GM12874 (cell line): ENCODE measurements at regions not wholly inside any gene's neighbourhood (a gene's known extent, or its start where the extent isn't known, plus 50 kb on each side); places are given as distances from the start of the nearest gene placed in this dataset.

Source experiments
- TF ChIP-seq, protein P1 (sequence below): IDR thresholded peaks from 2 replicates; pipeline ENCODE4 v1.5.1; 2011; ENCODE audit warnings: low read depth, mild to moderate bottlenecking, control low read depth, low read length, moderate library complexity; ENCODE audit not compliant: insufficient read depth

DNA sequence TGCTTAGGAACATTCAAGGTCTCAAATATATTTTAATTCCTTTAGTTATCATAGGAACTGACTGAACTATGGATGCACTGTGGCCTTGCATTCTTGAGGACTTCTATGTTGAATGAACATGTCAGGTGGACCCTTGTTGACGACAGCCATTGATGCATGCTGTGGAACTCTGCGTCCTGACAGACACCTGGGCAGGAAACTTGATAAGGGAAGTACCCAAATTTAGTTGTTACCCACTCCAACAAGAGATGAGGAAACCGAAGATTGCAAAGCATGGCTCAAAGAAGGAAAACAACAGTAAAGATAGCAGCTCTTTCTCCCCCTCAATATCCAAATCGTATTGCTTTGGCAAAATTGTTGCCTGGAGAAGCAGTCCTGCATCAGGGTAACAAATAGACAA lies 540.0 kb upstream of the NR3C2 start:
- TF ChIP-seq, protein P1, sequence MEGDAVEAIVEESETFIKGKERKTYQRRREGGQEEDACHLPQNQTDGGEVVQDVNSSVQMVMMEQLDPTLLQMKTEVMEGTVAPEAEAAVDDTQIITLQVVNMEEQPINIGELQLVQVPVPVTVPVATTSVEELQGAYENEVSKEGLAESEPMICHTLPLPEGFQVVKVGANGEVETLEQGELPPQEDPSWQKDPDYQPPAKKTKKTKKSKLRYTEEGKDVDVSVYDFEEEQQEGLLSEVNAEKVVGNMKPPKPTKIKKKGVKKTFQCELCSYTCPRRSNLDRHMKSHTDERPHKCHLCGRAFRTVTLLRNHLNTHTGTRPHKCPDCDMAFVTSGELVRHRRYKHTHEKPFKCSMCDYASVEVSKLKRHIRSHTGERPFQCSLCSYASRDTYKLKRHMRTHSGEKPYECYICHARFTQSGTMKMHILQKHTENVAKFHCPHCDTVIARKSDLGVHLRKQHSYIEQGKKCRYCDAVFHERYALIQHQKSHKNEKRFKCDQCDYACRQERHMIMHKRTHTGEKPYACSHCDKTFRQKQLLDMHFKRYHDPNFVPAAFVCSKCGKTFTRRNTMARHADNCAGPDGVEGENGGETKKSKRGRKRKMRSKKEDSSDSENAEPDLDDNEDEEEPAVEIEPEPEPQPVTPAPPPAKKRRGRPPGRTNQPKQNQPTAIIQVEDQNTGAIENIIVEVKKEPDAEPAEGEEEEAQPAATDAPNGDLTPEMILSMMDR, result no peak

DNA sequence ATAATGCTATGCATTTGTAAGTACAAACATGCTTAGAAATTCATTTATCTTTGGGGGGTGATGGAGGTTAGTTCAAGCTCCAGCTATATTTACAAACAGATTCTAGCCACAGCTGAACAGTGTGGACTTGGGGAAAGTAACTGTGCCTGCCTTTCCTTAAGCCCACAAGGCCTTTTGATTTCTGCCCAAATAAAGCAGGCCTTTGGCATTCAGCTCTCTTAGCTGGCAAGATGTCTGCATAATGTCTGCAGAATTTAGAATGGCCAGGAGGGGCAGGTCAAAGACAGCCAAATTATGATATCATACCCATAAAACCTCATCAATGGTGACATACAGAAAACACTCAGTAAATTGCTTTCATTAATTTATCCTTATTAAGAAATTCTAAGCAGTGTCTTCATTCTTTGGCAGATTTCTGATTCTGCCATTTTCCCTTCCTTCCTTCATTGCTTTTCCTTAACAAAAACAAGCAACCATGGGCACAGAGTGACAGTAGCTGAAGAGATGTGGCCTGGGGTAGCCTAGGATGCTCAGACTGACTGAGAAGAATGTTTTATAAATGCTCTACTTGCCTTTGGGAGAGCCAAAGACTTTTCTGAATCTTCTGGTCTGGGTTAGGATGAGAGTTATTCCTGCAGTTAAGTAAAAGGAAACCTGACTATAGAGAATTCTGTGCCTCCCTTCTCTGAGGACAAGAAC lies 538.7 kb upstream of the NR3C2 start:
- TF ChIP-seq, protein P1, result no peak

DNA sequence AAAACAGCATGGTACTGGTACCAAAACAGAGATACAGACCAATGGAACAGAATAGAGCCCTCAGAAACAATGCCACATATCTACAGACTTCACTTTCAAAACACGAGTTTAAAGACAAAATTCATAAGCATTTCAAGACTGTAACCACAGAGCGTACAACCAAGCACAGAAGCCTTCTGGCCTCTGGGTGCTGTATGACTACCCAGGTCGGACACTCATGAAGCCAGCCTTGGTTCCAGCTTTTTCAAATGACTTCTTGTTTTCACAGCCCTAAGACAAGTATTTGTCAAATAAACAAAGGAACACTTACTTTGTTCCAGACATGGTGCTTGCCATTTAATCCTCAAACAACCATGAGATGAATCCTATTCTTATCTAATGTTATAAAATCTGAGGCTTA lies 536.1 kb upstream of the NR3C2 start:
- TF ChIP-seq, protein P1, result no peak

DNA sequence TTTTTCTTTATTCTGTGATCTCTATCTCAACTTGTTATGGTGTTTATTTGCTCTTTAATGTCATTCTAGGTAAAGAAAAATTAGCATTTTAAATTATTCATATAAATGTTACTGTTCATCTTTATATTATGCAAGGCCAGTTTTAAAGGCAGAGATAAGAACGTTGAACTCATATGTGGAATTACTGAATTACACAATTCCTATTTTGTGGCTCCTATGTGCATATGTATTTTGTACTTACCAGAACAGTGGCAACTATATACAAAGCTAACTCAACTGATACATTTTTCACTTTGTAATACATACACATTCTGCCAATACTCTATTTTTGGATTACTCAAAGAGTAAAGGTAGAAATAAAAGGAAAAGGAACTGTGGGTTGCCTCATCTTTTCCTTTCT lies 533.2 kb upstream of the NR3C2 start:
- TF ChIP-seq, protein P1, result no peak

DNA sequence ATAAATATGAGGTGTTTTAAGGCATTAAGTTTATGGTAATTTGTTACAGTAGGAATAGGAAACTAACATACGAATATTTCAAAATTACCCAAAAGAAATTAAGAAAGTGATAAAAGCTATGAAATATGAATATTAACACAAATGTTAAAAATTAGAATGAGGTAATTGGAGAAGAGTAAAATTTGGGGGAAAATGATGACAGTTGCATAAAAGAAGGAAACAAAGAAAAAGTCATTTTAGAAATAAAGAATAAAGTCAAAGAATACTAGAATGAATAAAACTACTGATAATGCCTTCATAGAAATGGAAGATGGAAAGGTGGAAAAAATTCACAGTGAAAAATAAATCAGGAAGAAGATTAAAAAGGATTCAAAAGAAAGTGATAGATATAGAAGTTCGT lies 522.9 kb upstream of the NR3C2 start:
- TF ChIP-seq, protein P1, result no peak

DNA sequence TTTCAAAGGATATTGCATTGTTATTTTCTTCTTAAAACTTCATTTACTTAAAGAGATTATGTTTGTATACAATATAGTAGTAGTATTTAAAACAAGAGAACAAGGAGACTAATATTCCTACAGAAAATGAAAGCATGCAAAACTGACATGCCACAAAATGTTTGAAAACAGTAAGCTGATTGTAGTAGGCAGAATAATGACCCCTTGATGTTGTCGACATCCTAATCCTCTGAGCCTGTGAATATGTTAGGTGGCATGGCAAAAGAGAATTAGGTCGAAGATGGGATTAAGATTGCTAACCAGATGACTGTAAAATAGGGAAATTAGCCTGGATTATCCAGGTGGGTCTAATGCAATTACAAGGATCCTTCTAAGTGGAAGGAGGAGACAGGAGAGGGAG lies 522.2 kb upstream of the NR3C2 start:
- TF ChIP-seq, protein P1, result no peak

DNA sequence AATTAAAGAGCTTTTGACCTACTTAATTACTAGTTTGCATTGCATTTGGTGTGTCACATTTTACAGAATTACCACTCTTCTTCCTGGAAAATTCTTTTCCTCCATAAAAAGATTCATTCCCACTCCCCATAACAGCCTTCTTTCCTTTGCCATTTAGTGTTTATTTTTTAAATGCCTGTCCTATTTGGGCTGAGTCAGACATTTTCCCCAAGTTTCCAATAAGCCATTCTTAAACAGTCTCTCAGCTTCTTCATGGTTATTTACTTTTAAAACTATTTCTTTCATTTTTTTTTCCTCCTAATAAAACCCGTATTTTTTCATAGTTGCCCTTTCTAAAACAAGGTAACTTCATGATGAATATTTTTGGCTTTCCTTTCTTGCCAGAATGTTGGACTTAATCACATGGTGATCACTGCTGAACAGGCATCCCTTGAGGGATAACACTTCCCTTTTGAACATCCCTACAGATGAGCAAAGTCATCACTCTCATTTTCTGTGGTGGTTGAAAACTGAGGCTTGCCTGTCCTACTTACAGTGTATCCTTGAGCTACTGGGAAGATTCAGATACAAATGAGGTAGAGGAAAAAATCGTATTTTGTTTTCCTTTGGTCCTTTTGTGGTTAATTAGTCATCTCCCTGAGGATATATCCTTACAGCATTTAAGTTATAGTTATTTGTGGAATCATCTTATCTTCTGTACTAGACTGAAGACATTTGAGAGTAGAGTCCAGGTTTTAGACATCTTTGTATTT lies 520.5 kb upstream of the NR3C2 start:
- TF ChIP-seq, protein P1, result no peak
